GM19240 (cell line): ENCODE measurements at regions not wholly inside any gene's neighbourhood (a gene's known extent, or its start where the extent isn't known, plus 50 kb on each side); places are given as distances from the start of the nearest gene placed in this dataset.
"Not testable (repeated sequence)": the region's sequence is repeated elsewhere in the genome, so short reads cannot be mapped to it uniquely, and the experiment has no call there.

Source experiments
- DNase-seq: peaks from one replicate; pipeline ENCODE4 v3.0.0; 2011; ENCODE audit warnings: low spot score; ENCODE audit not compliant: insufficient read length

GRCh38 chr1:104463126-104463697 is 713.5 kb downstream of the AMY1C start:
- DNase-seq, result no peak

DNA sequence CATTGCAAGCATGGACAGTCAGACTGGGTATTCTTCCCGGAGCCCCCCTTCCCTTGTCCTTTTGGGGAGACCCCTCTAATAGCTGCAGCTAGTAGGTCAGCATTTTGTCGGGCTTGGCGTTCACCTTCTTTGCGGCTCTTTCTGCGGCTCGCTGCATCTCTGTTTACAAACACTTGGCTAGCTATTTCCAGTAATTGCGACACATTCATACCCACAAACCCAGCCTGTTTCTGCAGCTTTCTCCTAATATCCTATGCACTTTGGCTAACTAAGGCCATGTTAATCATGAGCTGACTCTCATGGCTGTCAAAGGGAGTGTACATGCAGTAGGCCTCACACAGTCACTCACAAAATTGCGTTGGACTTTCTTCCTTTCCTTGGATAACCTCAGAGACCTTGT is 716.4 kb downstream of the AMY1C start:
- no peak for DNase-seq

- no peak for DNase-seq
Measured at GRCh38 chr1:104467590-104467989, 717.9 kb downstream of the AMY1C start.

DNA sequence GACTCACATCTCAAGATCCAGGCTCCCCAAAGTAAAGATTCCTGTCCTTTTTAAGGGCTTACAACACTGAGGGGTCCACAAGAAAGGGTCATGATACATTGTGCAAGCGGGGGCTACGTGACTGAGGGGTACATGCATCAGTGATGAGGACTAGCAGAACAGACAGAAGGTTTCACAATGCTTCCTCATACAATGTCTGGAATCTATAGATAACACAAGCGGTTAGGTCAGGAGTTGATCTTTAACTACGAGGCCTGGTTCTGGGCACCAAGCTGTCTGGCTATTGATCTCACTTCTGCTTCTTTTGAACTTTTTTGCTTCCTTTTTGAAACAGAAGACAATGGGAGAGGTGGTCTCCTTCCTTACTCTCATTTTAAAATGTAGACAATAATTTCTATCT is 718.6 kb downstream of the AMY1C start:
- DNase-seq, result no peak

- no peak for DNase-seq
Measured at GRCh38 chr1:104476126-104476525, 726.4 kb downstream of the AMY1C start.

GRCh38 chr1:104488296-104489015 is 738.8 kb downstream of the AMY1C start:
- DNase-seq, result no peak

GRCh38 chr1:104526158-104526795 is 776.6 kb downstream of the AMY1C start:
- DNase-seq, result no peak

DNA sequence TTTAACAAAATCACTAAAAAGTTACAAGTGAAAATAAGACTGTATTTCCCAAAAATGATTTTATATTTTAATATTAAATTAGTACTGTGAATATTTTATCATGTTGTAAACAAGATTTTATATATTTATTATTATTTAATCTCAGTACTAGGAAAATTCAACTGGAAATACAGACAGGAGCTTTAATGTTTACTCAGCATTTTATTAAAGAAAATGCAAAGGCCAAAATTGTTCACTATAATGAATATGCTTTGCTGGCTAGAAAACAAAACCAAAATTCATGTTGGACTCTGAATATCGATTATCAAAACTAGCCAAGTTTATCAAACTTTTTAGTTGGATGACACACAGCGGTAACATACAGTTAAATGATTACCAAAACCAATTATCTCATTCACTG is 782.3 kb downstream of the AMY1C start:
- no peak for DNase-seq

GRCh38 chr1:104574620-104575019 is 824.9 kb downstream of the AMY1C start:
- DNase-seq, result no peak

DNA sequence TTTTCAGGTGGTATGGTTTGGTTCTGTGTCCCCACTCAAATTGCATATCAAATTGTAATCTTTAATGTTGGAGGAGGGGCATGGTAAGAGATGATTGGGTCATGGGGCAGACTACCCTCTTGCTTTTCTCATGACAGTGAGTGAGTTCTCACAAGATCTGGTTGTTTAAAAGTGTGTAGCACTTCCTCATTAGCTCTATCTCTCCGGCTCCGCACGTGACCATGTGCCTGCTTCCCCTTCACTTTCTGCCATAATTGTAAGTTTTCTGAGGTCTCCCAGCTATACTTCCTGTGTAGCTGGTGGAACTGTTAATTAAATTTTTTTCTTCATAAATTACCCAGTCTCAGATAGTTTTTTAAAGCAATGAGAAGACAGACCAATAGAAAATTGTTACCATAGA is 843.2 kb downstream of the AMY1C start:
- DNase-seq, result no peak

- DNase-seq, result no peak
Measured at GRCh38 chr1:104593413-104594187, 843.9 kb downstream of the AMY1C start.

DNA sequence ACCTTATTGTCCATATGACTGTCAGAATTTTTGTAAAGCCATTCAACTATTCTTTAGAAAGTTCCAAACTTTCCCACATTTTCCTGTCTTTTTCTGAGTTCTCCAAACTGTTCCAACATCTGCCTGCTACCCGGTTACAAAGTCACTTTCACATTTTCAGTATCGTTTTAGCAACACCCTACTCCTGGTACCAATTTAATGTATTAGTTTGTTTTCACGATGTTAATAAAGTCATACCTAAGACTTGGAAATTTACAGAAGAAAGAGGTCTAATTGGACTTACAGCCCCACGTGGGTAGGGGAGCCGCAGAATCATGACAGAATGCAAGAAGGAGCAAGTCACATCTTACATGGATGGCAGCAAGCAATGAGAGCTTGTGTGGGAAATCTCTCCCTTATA is 867.8 kb downstream of the AMY1C start:
- DNase-seq, result no peak

DNA sequence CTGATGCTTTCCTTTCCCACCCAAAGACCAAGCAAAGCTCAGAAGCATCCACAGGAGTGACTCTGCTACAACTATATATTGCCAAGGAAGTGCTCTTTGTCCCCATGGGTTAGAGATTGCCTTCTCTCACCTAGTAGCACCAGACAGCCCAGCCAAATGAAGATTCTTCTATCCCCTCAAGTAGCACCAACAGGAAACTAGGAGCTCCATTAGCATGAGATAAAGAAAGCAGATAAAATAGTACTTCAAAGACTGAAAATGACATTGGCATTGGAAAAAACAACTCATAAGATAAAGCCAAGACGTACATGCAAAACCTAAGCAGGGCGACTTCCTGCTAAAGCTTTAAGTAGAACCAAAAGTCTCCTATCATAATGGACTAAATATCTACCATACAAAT is 871.5 kb downstream of the AMY1C start:
- no peak for DNase-seq

DNA sequence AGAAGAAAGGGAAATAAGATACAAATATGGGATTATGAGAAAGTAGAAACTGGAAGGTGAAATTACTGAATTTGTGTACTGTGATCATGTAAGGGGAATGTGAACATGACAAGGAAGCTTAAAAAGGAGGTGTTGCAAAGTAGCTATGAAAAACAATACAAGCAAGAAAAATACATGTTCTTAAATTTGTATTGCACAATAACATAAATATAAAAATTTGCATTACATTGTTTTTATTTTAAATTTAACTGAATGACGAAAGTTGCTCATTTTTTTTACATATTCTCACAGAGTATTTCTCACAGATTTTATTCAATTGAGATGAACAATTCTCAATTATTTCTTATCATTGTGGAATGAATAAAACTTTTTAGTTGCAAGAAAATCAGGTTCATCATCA is 874.8 kb downstream of the AMY1C start:
- no peak for DNase-seq

GRCh38 chr1:104629589-104629988 is 879.9 kb downstream of the AMY1C start:
- DNase-seq, result no peak

GRCh38 chr1:104630567-104631149 is 881.0 kb downstream of the AMY1C start:
- DNase-seq, result no peak

DNA sequence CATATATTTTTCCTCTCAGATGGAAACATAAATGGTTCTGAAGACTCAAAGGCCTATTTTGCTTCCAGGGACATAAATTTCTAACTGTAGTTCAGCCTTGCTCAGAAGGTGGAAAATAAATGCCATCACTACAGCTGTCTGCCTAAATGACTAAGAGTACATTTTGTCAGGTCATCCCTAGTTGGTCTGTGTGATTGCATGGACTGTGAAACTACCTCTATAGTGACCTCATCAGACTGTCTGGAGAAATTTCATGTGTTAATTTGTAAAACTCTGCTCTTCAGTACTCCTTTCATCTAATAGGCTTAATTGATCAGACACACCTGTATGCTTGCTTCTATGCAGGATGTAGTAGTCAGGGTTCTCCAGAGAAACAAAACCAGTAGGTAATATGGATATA is 886.9 kb downstream of the AMY1C start:
- no peak for DNase-seq

- DNase-seq, result no peak
Measured at GRCh38 chr1:104646233-104646632, 896.5 kb downstream of the AMY1C start.

DNA sequence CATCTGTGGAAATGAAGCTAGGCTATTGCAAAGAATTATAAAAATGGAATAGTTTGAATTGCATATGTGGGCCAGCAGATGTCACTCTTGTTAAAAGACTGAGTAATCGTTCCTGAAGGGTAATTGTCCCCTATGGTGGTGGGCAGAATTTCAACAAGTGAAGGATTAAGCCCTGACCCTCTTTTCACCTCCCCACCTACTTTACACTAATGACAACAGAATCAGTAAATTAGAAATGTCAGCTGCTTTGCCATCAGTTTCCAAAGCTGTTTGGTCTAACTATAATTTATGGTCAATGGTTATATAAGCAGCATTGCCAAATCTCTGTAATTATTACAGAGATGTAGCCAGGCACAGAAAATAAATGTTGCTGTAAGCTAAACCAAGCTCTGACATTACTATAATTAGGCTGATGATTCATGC is 898.6 kb downstream of the AMY1C start:
- DNase-seq, result no peak

DNA sequence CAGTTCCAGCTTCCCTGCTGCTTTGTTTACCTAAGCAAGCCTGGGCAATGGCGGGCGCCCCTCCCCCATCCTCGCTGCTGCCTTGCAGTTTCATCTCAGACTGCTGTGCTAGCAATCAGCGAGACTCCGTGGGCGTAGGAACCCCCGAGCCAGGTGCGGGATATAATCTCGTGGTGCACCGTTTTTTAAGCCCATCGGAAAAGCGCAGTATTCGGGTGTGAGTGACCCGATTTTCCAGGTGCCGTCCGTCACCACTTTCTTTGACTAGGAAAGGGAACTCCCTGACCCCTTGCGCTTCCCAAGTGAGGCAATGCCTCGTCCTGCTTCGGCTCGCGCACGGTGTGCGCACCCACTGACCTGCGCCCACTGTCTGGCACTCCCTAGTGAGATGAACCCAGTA is 914.7 kb downstream of the AMY1C start:
- DNase-seq, result not testable (repeated sequence)

- DNase-seq, result no peak
Measured at GRCh38 chr1:104665300-104665699, 915.6 kb downstream of the AMY1C start.
